ENCODE measurements at regions not wholly inside any gene's neighbourhood (a gene's known extent, or its start where the extent isn't known, plus 50 kb on each side); places are given as distances from the start of the nearest gene placed in this dataset.
"Not testable (repeated sequence)": the region's sequence is repeated elsewhere in the genome, so short reads cannot be mapped to it uniquely, and the experiment has no call there.

- DNase-seq = no peak
These were observed 345.0 kb upstream of the SFSWAP start for GRCh38 chr12:131365821-131366260.

GRCh38 chr12:131366261-131366871, 344.5 kb upstream of the SFSWAP start:
- no peak for DNase-seq

DNA sequence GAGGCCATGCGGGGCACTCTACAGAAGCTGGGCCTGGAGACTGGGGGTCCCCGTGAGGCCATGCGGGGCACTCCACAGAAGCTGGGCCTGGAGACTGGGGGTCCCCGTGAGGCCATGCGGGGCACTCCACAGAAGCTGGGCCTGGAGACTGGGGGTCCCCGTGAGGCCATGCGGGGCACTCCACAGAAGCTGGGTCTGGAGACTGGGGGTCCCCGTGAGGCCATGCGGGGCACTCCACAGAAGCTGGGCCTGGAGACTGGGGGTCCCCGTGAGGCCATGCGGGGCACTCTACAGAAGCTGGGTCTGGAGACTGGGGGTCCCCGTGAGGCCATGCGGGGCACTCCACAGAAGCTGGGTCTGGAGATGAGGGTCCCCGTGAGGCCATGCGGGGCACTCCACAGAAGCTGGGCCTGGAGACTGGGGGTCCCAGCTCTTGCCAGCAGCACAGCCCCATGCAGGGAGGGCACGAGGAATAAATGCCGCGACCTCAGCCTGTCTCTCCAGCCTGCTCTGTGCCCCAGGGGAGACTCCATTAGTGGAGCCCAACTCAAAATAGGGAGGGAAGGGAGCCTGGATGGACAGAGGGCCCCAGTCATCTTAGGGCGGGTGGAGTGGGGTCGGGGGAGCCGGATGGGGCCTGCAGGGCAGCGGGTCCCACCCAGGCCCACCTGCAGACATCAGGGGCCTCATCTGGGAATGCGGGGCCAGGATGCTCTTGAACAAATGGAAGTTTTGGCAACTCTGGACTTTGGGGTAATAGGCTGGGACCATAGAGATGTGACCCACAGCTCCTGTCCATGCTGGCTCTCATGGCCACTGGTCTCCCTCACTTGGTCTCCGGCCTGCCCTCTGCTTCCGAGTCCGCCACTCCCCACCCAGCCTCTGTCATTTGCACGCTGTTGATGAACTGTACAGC, 343.6 kb upstream of the SFSWAP start:
- DNase-seq = not testable (repeated sequence)

- no peak for DNase-seq
These were observed 342.8 kb upstream of the SFSWAP start for GRCh38 chr12:131367983-131368667.

GRCh38 chr12:131368668-131369071, 342.2 kb upstream of the SFSWAP start:
- no peak for DNase-seq

DNA sequence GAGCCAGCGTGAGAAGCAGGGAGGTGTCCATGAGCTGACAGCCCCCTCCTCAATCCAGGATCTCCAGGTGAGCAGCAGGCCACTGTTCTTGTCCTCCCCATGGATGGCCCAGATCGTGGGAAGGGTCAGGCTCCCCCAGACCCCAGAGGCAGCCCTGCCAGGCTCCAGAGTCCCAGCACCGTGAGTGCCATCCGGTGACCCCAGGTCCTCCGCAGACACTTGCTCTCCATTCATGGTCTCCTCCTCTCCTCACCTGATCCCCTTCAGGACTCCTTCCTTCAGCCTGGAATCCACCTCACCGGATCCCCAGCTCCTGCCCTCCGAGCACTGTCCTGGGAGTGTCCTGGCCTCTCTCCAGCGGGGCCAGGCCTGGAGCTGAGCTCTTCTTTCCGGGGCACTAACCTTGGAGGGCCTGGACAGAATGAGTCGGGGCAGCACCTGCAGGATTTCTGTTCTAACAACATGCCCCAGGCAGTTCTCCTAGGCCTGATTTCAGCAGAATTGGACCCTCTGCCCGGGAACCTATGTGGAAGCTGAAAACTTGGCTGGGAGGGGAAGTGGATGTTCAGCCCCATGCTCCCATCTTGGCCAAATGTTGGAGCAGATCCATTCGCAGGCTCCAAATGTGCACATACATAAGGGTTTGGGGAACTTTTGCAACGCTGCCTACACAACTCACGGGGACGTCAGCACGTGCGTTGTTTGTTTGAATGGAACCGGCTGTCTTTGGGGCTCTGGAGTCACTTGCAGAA, 341.6 kb upstream of the SFSWAP start:
- no peak for DNase-seq

DNA sequence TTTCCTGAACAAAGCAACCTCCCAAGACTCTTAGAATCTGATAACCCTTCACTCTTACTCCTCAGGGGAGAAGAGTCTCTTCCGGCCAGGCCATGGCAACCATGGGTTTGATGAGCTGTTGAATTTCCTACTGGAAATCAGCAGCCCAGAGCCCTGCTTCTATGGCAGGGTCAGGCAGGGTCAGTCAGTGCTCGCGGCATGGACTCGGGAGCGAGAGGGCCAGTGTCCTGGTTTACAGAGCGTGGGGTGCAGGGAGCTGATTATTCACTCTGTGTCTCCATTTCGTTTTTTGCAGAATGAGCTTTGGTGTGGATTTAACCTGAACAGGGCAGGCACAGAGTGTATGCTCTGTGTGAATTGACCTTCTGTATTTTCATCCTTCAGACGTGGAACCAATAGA, 340.6 kb upstream of the SFSWAP start:
- no peak for DNase-seq

DNA sequence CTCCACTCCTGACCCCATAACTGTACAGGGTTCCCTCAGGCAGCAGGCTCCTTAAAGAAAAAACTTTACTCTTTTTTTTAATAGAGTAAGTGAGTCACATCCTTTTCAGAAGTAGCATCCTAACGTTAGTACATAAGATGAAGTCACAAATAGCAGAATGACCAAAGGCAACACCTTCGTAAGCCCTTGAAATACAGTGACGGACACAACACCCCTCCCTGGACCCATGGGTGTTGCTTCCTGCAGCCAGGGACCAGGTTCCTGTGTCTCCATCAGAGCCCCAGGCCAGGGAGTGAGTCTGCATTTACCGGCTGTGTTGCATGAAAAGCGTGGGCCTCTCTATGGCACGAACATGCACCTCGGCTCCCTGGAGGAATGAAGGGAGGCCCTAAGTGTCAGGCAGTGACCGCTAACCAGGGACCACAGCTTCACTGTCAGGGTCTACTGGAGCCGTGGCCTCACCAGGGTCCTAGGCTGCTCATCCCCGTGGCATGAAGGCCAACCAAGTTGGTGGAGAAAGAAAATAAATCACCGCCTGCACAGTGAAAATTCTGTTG, 340.0 kb upstream of the SFSWAP start:
- DNase-seq = no peak

DNA sequence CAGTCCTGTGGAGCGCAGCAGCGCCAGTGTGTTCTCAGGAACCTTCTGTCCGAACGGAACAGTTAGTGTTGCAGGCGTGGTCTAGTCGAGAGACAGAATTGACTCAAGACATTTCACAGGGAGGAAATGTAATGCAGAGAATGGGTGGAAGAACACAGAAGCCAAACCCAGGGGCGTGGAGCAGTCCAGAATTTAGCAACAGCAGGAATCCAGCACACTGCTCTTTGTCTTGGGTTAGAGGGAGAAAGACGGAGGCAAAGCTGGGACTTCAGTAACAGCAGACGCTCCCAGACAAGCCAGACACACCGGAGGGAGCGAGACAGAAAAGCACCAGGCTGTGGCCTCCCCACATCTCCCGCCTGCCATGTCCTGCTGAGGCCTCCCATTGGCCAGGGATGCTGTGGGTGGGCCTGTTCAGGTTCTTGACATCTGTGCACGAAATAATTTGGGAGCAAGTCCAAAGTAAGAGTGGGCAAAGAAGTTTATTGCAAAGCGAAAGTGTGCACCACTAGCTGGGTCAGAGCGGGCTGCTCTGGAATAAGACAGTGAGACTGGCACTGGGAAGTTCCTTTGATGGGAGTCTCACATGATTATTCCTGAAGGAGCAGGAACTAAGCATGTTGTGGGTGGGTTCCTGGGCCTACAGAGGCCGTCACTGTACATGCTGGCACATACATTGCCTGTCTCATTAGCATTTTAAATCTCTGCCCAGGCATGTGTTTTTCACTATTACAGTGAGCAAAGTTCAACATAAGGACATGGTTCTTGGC, 339.3 kb upstream of the SFSWAP start:
- DNase-seq = no peak

- no peak for DNase-seq
These were observed 338.8 kb upstream of the SFSWAP start for GRCh38 chr12:131372171-131372475.

DNA sequence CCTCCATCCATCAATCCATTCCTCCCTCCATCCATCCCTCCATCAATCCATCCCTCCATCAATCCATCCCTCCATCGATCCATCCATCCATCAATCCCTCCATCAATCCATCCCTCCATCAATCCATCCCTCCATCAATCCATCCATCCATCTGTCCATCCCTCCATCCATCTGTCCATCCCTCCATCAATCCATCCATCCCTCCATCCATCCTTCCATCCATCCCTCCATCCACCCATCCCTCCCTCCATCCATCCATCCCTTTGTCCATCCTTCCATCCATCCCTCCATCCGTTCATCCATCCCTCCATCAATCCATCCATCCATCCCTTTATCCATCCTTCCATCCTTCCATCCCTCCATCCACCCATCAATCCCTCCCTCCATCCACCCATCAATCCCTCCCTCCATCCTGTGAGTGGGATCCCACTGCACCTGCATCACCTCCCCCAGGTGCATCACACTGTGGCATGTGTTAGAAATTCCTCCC, 338.1 kb upstream of the SFSWAP start:
- no peak for DNase-seq

DNA sequence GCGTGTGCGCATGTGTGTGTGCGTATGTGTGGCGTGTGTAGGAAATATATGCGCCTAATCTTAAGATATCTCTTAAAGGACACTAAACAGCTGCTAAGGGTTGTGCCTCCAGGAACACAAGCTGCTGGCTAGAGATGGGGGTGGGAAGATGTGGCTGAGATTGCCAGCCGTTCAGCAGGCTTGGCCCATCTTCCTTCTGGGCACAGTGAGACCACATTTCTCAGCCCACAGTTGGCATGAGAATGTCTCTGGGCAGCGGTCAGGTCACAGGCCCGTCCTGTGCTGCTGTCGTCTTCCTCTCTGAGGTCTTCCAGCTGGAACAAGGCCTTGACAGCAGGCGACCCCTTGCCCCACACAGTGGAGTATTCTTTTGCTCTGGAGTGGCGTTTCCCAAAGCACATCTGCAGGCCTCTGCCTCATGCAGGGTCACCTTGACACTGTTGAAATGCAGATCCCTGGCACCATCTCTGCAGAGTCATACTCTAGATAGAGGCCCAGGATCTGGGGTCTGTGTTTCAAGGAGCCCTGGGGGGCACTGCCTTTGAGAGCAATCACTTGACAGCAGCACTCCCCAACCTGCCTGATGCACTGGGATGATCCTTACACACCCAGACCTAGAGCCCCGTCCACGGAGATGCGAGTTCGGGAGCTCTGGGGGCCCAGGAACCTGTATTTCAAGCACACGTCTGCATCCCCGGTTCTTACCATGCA, 335.5 kb upstream of the SFSWAP start:
- DNase-seq = no peak

GRCh38 chr12:131375972-131376345, 334.9 kb upstream of the SFSWAP start:
- no peak for DNase-seq

GRCh38 chr12:131378176-131378842, 332.6 kb upstream of the SFSWAP start:
- DNase-seq = no peak

- DNase-seq = no peak
These were observed 331.8 kb upstream of the SFSWAP start for GRCh38 chr12:131378861-131379665.

DNA sequence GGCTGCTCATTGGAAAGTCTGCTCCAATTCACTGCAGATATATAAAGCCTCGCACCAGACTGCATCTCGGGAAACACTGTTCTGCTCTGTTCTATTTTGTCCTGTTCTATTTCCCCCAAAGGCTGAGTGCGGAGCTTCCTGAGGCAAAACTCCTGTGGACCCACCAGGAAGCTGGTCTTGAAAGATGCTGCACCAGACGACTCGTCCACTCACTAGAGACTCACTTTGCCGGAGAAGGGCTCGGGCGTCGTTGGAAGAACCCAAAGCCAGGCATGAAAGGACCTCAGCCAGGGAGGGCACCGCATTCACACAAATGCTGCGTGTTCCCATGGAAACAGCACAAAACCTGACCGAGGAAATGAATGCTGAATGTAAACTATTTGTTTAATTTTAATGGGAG, 331.2 kb upstream of the SFSWAP start:
- no peak for DNase-seq

DNA sequence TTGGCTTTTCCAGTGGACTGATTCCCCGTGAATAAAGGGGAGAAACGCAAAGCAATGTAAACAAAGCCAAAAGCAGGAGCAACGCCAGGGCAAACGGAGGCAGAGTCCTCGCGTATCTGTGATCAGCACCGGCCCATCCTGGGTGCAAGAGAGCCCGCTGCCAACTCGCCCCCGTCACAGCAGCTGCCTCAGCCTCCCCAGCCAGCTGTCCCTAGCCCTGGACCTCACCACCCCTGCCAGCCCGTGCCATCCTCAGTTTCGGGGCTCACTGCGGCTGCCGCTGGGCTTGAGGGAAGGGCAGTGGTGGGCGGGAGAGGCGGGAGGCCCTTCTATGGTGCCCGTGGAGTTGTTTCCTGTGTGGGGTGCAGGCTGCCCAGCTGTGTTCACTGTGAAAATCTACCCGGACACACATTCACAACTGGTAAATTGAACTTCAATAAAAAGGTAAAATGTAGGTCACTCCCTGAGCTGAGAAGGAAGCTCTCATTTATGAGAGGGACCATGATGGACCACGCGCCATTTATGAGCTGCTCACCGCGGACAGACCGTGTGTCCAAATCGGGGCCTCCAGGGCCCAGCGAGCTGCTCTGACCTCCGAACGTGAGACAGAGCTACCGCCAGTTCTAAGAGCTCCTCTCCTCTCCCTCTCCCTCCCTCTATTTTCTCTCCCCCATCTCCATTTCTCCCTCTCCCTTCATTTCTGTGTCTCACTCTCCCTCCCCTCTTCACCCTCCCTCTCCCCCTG, 330.5 kb upstream of the SFSWAP start:
- DNase-seq = no peak

GRCh38 chr12:131380965-131381705, 329.8 kb upstream of the SFSWAP start:
- DNase-seq = no peak
